Keratinocyte (primary cell): ENCODE measurements at regions not wholly inside any gene's neighbourhood (a gene's known extent, or its start where the extent isn't known, plus 50 kb on each side); places are given as distances from the start of the nearest gene placed in this dataset.

ENCODE experiments used
- CTCF ChIP-seq, 3 experiments: IDR thresholded peaks in 1 of 3; conservative IDR thresholded peaks in 1 of 3; optimal IDR thresholded peaks in 1 of 3; 2 replicates in 2 of 3; 3 replicates in 1 of 3; pipeline versions ENCODE3 to v1.5.1; 2011; ENCODE audit warnings: low read length in 3 of 3, mild to moderate bottlenecking in 3 of 3, moderate library complexity in 2 of 3, control low read depth in 1 of 3, inconsistent platforms in 1 of 3; ENCODE audit not compliant: insufficient read depth in 2 of 3; ENCODE audit errors: extremely low read depth in 1 of 3
- EZH2 ChIP-seq: IDR thresholded peaks from one replicate; pipeline ENCODE4 v1.6.1; 2012; ENCODE audit warnings: inconsistent platforms, mild to moderate bottlenecking, low read length, moderate library complexity

- TF ChIP-seq CTCF (optimal IDR thresholded peaks at IDR 0.05 in 1 of 3, IDR thresholded peaks at IDR 0.05 in 1 of 3, conservative IDR thresholded peaks at IDR 0.05 in 1 of 3; ENCODE audit: extremely low read depth in 1 of 3, insufficient read depth in 2 of 3, low read length in 3 of 3) (no peak), EZH2 (no peak)
Measured at GRCh38 chr11:21931436-21932101, 261.3 kb upstream of the ANO5 start.
